GM12878 (cell line): ENCODE measurements at regions not wholly inside any gene's neighbourhood (a gene's known extent, or its start where the extent isn't known, plus 50 kb on each side); places are given as distances from the start of the nearest gene placed in this dataset.

ENCODE experiments used
- ATAC-seq: fragments of 200-7000 bp; cut with Tn5 transposase; 3 replicates; pipeline ENCODE4 v1.9.1; 2020; ENCODE audit warnings: mild to moderate bottlenecking, moderate library complexity
- BruUV-seq: library from RNA; stranded (reverse); fragments of 400-500 nt; replicated peaks from 2 replicates; lab custom pipeline; 2021; lab: Mats Ljungman, UMichigan
- CTCF ChIA-PET: fragments of 300-600 bp; sonication (Branson Sonifier 250); formaldehyde crosslinking; extraction: SDS; loops from one replicate; lab custom pipeline; 2021; ENCODE audit warnings: inconsistent platforms; lab: Yijun Ruan, JAX
- POLR2A ChIA-PET: fragments of 350-600 bp; formaldehyde crosslinking; extraction: SDS; loops from one replicate; lab custom pipeline; 2021; ENCODE audit warnings: inconsistent platforms; lab: Charles Lee
- RAD21 ChIA-PET: fragments of 300-600 bp; sonication (Branson Sonifier 250); formaldehyde crosslinking; loops from one replicate; lab custom pipeline; 2023; ENCODE audit warnings: antibody characterized with exemption; ENCODE audit not compliant: unreplicated experiment; lab: Charles Lee
- SMC1A ChIA-PET: fragments of 300-600 bp; sonication (Branson Sonifier 250); formaldehyde crosslinking; loops from one replicate; lab custom pipeline; 2023; ENCODE audit not compliant: unreplicated experiment, uncharacterized antibody; lab: Charles Lee
- DNase-seq: peaks from one replicate; pipeline ENCODE4 v3.0.0-alpha.2; 2011; ENCODE audit warnings: low read depth, low spot score
- FAIRE-seq: peaks from 3 replicates; lab custom pipeline; 2011; peaks lifted over from hg19 to GRCh38; lab: Jason Lieb, UNC
- H2AFZ ChIP-seq: 2 replicates; pipeline ENCODE4 v1.6.0; 2011; ENCODE audit warnings: low read depth, low read length, control low read depth; ENCODE audit not compliant: control insufficient read depth
- H3K27ac ChIP-seq: 2 replicates; pipeline ENCODE4 v1.5.1; 2011; ENCODE audit warnings: control low read depth; ENCODE audit not compliant: control insufficient read depth, insufficient read depth
- H3K27me3 ChIP-seq, 2 experiments: replicated peaks in 1 of 2; 2 replicates each; pipeline versions ENCODE4 v1.6.0 to v1.6.1; 2011; ENCODE audit warnings: low read length in 1 of 2; ENCODE audit not compliant: control insufficient read depth in 2 of 2, insufficient read depth in 2 of 2
- H3K36me3 ChIP-seq, 2 experiments: 2 replicates each; pipeline ENCODE4 v1.5.1; 2011; ENCODE audit warnings: low read length in 1 of 2; ENCODE audit not compliant: control insufficient read depth in 2 of 2, insufficient read depth in 2 of 2
- H3K4me1 ChIP-seq: 2 replicates; pipeline ENCODE4 v1.6.1; 2011; ENCODE audit warnings: mild to moderate bottlenecking, low read length, moderate library complexity, mixed read lengths; ENCODE audit not compliant: control insufficient read depth, insufficient read depth
- H3K4me2 ChIP-seq: 2 replicates; pipeline ENCODE4 v1.6.0; 2011; ENCODE audit warnings: control low read depth; ENCODE audit not compliant: control insufficient read depth, insufficient read depth
- H3K4me3 ChIP-seq: fragments of 200-600 bp; sonication (generic); 2 replicates; pipeline ENCODE4 v1.5.1; 2016
- H3K79me2 ChIP-seq: 2 replicates; pipeline ENCODE4 v1.6.0; 2011; ENCODE audit warnings: low read length; ENCODE audit not compliant: control insufficient read depth, insufficient read depth
- H3K9ac ChIP-seq: 2 replicates; pipeline ENCODE4 v1.8.0; 2011; ENCODE audit warnings: low read length, control low read depth, mixed read lengths; ENCODE audit not compliant: control insufficient read depth, insufficient read depth
- H3K9me3 ChIP-seq: replicated peaks from 3 replicates; pipeline ENCODE4 v1.5.1; 2011; ENCODE audit warnings: mild to moderate bottlenecking, low read length; ENCODE audit not compliant: control insufficient read depth, insufficient read depth
- H4K20me1 ChIP-seq: 2 replicates; pipeline ENCODE4 v1.6.0; 2011; ENCODE audit not compliant: control insufficient read depth, insufficient read depth
- ATF7 ChIP-seq: fragments of 450-650 bp; IDR thresholded peaks from 2 replicates; pipeline ENCODE4 v1.6.1; 2016; ENCODE audit warnings: low read depth, mild to moderate bottlenecking
- BMI1 ChIP-seq: fragments of 450-650 bp; IDR thresholded peaks from 2 replicates; pipeline ENCODE4 v1.6.1; 2016; ENCODE audit warnings: mild to moderate bottlenecking, moderate library complexity, borderline replicate concordance
- BRCA1 ChIP-seq: IDR thresholded peaks from 2 replicates; pipeline ENCODE4 v1.6.1; 2011; ENCODE audit warnings: low read depth, low read length, improper control_type of control experiment
- CTCF ChIP-seq, 3 experiments: IDR thresholded peaks in 2 of 3; conservative IDR thresholded peaks in 1 of 3; 2 replicates each; pipeline ENCODE4 v1.5.1; 2011; ENCODE audit warnings: low read depth in 3 of 3, low read length in 3 of 3, mild to moderate bottlenecking in 3 of 3, control low read depth in 2 of 3, moderate library complexity in 2 of 3, inconsistent platforms in 1 of 3, mixed read lengths in 1 of 3; ENCODE audit not compliant: control insufficient read depth in 2 of 3, insufficient read depth in 1 of 3; ENCODE audit errors: extremely low read depth in 1 of 3
- EED ChIP-seq: sonication (generic); IDR thresholded peaks from 2 replicates; pipeline ENCODE4 v1.6.1; 2016; ENCODE audit warnings: antibody characterized with exemption, low read depth
- FOXM1 ChIP-seq: IDR thresholded peaks from 2 replicates; pipeline ENCODE4 v1.6.1; 2012; ENCODE audit warnings: low read depth, mild to moderate bottlenecking, inconsistent platforms, low read length, moderate library complexity
- HDAC6 ChIP-seq: fragments of 200-600 bp; sonication (generic); IDR thresholded peaks from one replicate; pipeline ENCODE4 v1.8.0; 2017; ENCODE audit warnings: antibody characterized with exemption; ENCODE audit not compliant: unreplicated experiment
- MEF2B ChIP-seq: fragments of 450-650 bp; IDR thresholded peaks from 2 replicates; pipeline ENCODE4 v1.6.1; 2018; ENCODE audit warnings: mild to moderate bottlenecking, moderate library complexity; ENCODE audit not compliant: partially characterized antibody, poor library complexity, severe bottlenecking
- RUNX3 ChIP-seq: IDR thresholded peaks from 2 replicates; pipeline ENCODE4 v1.6.1; 2012; ENCODE audit warnings: low read length, inconsistent platforms
- SIN3A ChIP-seq: IDR thresholded peaks from 2 replicates; pipeline ENCODE4 v1.6.1; 2012; ENCODE audit warnings: low read depth, low read length, improper control_type of control experiment
- SMAD1 ChIP-seq: fragments of 450-650 bp; IDR thresholded peaks from 2 replicates; pipeline ENCODE4 v1.6.1; 2018; ENCODE audit warnings: mild to moderate bottlenecking, low read depth; ENCODE audit not compliant: partially characterized antibody
- SREBF2 ChIP-seq: IDR thresholded peaks from 2 replicates; pipeline ENCODE4 v1.6.1; 2012; ENCODE audit warnings: mild to moderate bottlenecking, low read length
- SUPT20H ChIP-seq: IDR thresholded peaks from 2 replicates; pipeline ENCODE4 v1.6.1; 2011; ENCODE audit warnings: low read depth, mild to moderate bottlenecking, low read length, moderate library complexity, borderline replicate concordance; ENCODE audit not compliant: control insufficient read depth
- SUZ12 ChIP-seq: fragments of 200-600 bp; sonication (generic); IDR thresholded peaks from one replicate; pipeline ENCODE4 v1.6.1; 2018; ENCODE audit warnings: antibody characterized with exemption, mild to moderate bottlenecking; ENCODE audit not compliant: unreplicated experiment
- TAF1 ChIP-seq: IDR thresholded peaks from 2 replicates; pipeline ENCODE4 v1.6.1; 2011; ENCODE audit warnings: mild to moderate bottlenecking, low read depth, low read length, borderline replicate concordance
- ZSCAN29 ChIP-seq: fragments of 450-650 bp; IDR thresholded peaks from 2 replicates; pipeline ENCODE4 v1.6.1; 2017; ENCODE audit warnings: mild to moderate bottlenecking, moderate library complexity
- in situ Hi-C: fragments of 300-500 bp; cut with MboI; formaldehyde crosslinking; loops from 9 replicates; pipeline ENCODE4 v1.14.3; 2018; ENCODE audit warnings: mixed read lengths
- intact Hi-C: fragments of 100-400 bp; cut with micrococcal nuclease; formaldehyde crosslinking; loops from one replicate; pipeline ENCODE4 v1.14.2; 2022; ENCODE audit not compliant: unreplicated experiment
- TF ChIP-seq, protein P1 (sequence below): fragments of 450-650 bp; IDR thresholded peaks from 2 replicates; pipeline ENCODE4 v1.6.1; 2018; ENCODE audit warnings: mild to moderate bottlenecking, low read depth, moderate library complexity; ENCODE audit not compliant: partially characterized antibody
- TF ChIP-seq, protein P2 (sequence below): fragments of 150-350 bp; IDR thresholded peaks from 2 replicates; pipeline ENCODE4 v1.6.1; 2014; ENCODE audit warnings: mild to moderate bottlenecking, low read depth, low read length
- TF ChIP-seq, protein P3 (sequence below): IDR thresholded peaks from 2 replicates; pipeline ENCODE4 v1.6.1; 2012; ENCODE audit warnings: low read length, inconsistent platforms

GRCh38 chr3:144296808-144297207 lies 325.2 kb downstream of the DIPK2A start:
- DNase-seq (no peak), ATAC-seq (peak; percentile 37; the same call in 1 of the 3 replicates), FAIRE-seq (peak; percentile 27)
- peaks cover 16% of the 10 kb centered on the region for H3K4me1 ChIP-seq
- H3K4me3 ChIP-seq = no peak overlapping the region
- no TSS peak for BruUV-seq
- H3K79me2 ChIP-seq = no peaks in the 10 kb centered on the region
- no peaks in the 10 kb centered on the region for H3K27me3 ChIP-seq
- no peak overlapping the region for H3K9ac ChIP-seq
- CTCF ChIA-PET = interaction anchor here (1.2 kb wide), 1 partner anchor 320 kb away, joined by 4 read pairs; no protein-coding TSS in a partner anchor
- H3K27ac ChIP-seq = no peak overlapping the region
- no peaks in the 10 kb centered on the region for H3K36me3 ChIP-seq
- SMC1A ChIA-PET = no interaction called here
- H4K20me1 ChIP-seq = no peaks in the 10 kb centered on the region
- POLR2A ChIA-PET = no interaction called here
- intact Hi-C loops (no loop called here), in situ Hi-C loops (no loop called here)
- peak overlapping the region; percentile 44; the same call in 1 of the 2 replicates for H3K4me2 ChIP-seq
- RAD21 ChIA-PET = no interaction called here
- H2AFZ ChIP-seq = no peak overlapping the region
- peaks cover 5% of the 10 kb centered on the region for H3K9me3 ChIP-seq
- no peak for TF ChIP-seq BMI1
- no peak for TF ChIP-seq SREBF2
- no peak for TF ChIP-seq FOXM1
- TF ChIP-seq BRCA1 = no peak
- TF ChIP-seq ATF7 = no peak
- peak; percentile 72 for TF ChIP-seq RUNX3
- no peak for TF ChIP-seq SUPT20H
- TF ChIP-seq ZSCAN29 = no peak
- no peak for TF ChIP-seq EED
- no peak for TF ChIP-seq SUZ12
- TF ChIP-seq, protein P1, sequence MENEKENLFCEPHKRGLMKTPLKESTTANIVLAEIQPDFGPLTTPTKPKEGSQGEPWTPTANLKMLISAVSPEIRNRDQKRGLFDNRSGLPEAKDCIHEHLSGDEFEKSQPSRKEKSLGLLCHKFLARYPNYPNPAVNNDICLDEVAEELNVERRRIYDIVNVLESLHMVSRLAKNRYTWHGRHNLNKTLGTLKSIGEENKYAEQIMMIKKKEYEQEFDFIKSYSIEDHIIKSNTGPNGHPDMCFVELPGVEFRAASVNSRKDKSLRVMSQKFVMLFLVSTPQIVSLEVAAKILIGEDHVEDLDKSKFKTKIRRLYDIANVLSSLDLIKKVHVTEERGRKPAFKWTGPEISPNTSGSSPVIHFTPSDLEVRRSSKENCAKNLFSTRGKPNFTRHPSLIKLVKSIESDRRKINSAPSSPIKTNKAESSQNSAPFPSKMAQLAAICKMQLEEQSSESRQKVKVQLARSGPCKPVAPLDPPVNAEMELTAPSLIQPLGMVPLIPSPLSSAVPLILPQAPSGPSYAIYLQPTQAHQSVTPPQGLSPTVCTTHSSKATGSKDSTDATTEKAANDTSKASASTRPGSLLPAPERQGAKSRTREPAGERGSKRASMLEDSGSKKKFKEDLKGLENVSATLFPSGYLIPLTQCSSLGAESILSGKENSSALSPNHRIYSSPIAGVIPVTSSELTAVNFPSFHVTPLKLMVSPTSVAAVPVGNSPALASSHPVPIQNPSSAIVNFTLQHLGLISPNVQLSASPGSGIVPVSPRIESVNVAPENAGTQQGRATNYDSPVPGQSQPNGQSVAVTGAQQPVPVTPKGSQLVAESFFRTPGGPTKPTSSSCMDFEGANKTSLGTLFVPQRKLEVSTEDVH = no peak
- no peak for TF ChIP-seq SIN3A
- TF ChIP-seq CTCF (IDR thresholded peaks at IDR 0.05 in 2 of 3, conservative IDR thresholded peaks at IDR 0.05 in 1 of 3; ENCODE audit: control insufficient read depth in 2 of 3, extremely low read depth in 1 of 3, insufficient read depth in 1 of 3, low read depth in 3 of 3, low read length in 3 of 3) = no peak
- no peak for TF ChIP-seq SMAD1
- no peak for TF ChIP-seq TAF1
- TF ChIP-seq, protein P2, sequence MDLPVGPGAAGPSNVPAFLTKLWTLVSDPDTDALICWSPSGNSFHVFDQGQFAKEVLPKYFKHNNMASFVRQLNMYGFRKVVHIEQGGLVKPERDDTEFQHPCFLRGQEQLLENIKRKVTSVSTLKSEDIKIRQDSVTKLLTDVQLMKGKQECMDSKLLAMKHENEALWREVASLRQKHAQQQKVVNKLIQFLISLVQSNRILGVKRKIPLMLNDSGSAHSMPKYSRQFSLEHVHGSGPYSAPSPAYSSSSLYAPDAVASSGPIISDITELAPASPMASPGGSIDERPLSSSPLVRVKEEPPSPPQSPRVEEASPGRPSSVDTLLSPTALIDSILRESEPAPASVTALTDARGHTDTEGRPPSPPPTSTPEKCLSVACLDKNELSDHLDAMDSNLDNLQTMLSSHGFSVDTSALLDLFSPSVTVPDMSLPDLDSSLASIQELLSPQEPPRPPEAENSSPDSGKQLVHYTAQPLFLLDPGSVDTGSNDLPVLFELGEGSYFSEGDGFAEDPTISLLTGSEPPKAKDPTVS = no peak
- TF ChIP-seq MEF2B = peak; percentile 62
- no peak for TF ChIP-seq HDAC6
- TF ChIP-seq, protein P3, sequence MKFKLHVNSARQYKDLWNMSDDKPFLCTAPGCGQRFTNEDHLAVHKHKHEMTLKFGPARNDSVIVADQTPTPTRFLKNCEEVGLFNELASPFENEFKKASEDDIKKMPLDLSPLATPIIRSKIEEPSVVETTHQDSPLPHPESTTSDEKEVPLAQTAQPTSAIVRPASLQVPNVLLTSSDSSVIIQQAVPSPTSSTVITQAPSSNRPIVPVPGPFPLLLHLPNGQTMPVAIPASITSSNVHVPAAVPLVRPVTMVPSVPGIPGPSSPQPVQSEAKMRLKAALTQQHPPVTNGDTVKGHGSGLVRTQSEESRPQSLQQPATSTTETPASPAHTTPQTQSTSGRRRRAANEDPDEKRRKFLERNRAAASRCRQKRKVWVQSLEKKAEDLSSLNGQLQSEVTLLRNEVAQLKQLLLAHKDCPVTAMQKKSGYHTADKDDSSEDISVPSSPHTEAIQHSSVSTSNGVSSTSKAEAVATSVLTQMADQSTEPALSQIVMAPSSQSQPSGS = 0 out of 2 replicates have a peak, but pooled peaks have one; percentile 47
